SU-DHL-6 (cell line): ENCODE measurements at regions not wholly inside any gene's neighbourhood (a gene's known extent, or its start where the extent isn't known, plus 50 kb on each side); places are given as distances from the start of the nearest gene placed in this dataset.

Experiments used
- CTCF ChIP-seq: fragments of 200-600 bp; sonication (generic); IDR thresholded peaks from one replicate; pipeline ENCODE4 v1.5.1; 2017; ENCODE audit warnings: antibody characterized with exemption, mild to moderate bottlenecking, low read length, moderate library complexity; ENCODE audit not compliant: insufficient read depth, poor library complexity, severe bottlenecking
- EZH2phosphoT487 ChIP-seq: fragments of 200-600 bp; sonication (generic), shearing (Covaris generic); conservative IDR thresholded peaks from 2 replicates; pipeline ENCODE4 v1.6.1; 2018; ENCODE audit warnings: mild to moderate bottlenecking, antibody characterized with exemption, low read length, moderate library complexity, mixed read lengths

DNA sequence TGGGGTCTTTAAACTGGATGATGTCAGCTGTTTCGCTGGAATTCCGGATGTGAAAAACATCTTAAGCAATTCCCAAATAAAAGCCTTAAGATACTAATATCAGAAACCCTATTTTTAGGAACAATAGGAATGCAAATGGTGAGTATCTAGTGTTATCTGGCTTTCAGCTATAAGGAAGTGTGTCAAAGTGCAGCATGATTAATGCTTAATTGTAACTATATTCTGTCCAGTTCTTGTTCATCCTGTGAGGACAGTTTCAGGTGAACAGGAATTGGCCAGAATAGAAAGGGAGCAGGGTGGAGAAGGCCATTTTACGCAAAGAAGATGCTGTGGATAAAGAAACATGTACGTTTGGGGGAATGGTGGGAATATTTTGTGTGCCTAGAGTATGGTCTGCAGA, 108.2 kb downstream of the RASSF10 start:
- TF ChIP-seq CTCF (no peak), EZH2phosphoT487 (no peak)
